Esophagus muscularis mucosa (tissue), 4 donors: ENCODE measurements at regions not wholly inside any gene's neighbourhood (a gene's known extent, or its start where the extent isn't known, plus 50 kb on each side); places are given as distances from the start of the nearest gene placed in this dataset.

ENCODE experiments used
- DNase-seq: peaks from one replicate; pipeline ENCODE4 v3.0.0-alpha.2; 2017; ENCODE audit errors: extremely low spot score
- H3K27ac ChIP-seq, 4 donors: fragments of 200-600 bp; sonication (generic); replicated peaks in 1 of 4; 1 replicate in 3 of 4; 2 replicates in 1 of 4; pipeline ENCODE4 v1.5.1; 2016 to 2019; ENCODE audit warnings: mild to moderate bottlenecking in 1 of 4
- H3K27me3 ChIP-seq, 4 donors: fragments of 200-600 bp; sonication (generic); one replicate each; pipeline versions ENCODE4 v1.5.1 to v1.6.0; 2016 to 2019
- H3K36me3 ChIP-seq, 4 donors: fragments of 200-600 bp; sonication (generic); one replicate each; pipeline ENCODE4 v1.5.1; 2016 to 2019
- H3K4me1 ChIP-seq, 4 donors: fragments of 200-600 bp; sonication (generic); one replicate each; pipeline ENCODE4 v1.5.1; 2016 to 2019
- H3K4me3 ChIP-seq, 4 donors: fragments of 200-600 bp; sonication (generic); 1 replicate in 2 of 4; 2 replicates in 2 of 4; pipeline ENCODE4 v1.5.1; 2016 to 2019; ENCODE audit warnings: mild to moderate bottlenecking in 4 of 4, moderate library complexity in 1 of 4
- H3K9me3 ChIP-seq, 4 donors: fragments of 200-600 bp; sonication (generic); 1 replicate in 3 of 4; 2 replicates in 1 of 4; pipeline ENCODE4 v1.5.1; 2016 to 2019
- CTCF ChIP-seq, 3 experiments: fragments of 200-600 bp in 2 of 3; fragments of 450-650 bp in 1 of 3; sonication (generic) in 2 of 3; IDR thresholded peaks; one replicate each; pipeline ENCODE4 v1.5.1; 2017 to 2019; ENCODE audit warnings: antibody characterized with exemption in 3 of 3, mild to moderate bottlenecking in 2 of 3, moderate library complexity in 1 of 3
- EP300 ChIP-seq: sonication (generic); formaldehyde crosslinking; IDR thresholded peaks from one replicate; pipeline ENCODE4 v1.6.1; 2017; ENCODE audit warnings: antibody characterized with exemption
- POLR2A ChIP-seq: fragments of 450-650 bp; IDR thresholded peaks from one replicate; pipeline ENCODE4 v1.6.1; 2017; ENCODE audit warnings: antibody characterized with exemption, moderate library complexity, mild to moderate bottlenecking, low read depth
- POLR2AphosphoS5 ChIP-seq, 2 donors: sonication (generic); formaldehyde crosslinking; IDR thresholded peaks; one replicate each; pipeline ENCODE4 v1.6.1; 2017; ENCODE audit warnings: antibody characterized with exemption in 2 of 2
- WGBS: methylation state at CpG from one replicate; pipeline ENCODE4 v1.1.5; 2018; 5-methylcytosine and 5-hydroxymethylcytosine counted together
- intact Hi-C: fragments of 100-400 bp; cut with DNase I; formaldehyde crosslinking; loops from one replicate; pipeline ENCODE4 v1.15.1; 2023

- 82% methylated on average over 5 of the region's 5 CpGs for WGBS
- Histone ChIP-seq H3K36me3 (no peaks in the 10 kb centered on the region), H3K4me3 (no peak overlapping the region), H3K4me1 (no peaks in the 10 kb centered on the region), H3K27ac (no peak overlapping the region), H3K27me3 (no peaks in the 10 kb centered on the region), H3K9me3 (no peaks in the 10 kb centered on the region)
- DNase-seq: no peak
- TF ChIP-seq POLR2AphosphoS5 (IDR thresholded peaks at IDR 0.05) (no peak), EP300 (no peak), CTCF (IDR thresholded peaks at IDR 0.05) (no peak), POLR2A (no peak)
- intact Hi-C loops: no loop called here
Measured at GRCh38 chr5:63255594-63255993, 677.0 kb downstream of the LRRC70 start.

GRCh38 chr5:63250939-63251338, 672.3 kb downstream of the LRRC70 start:
- TF ChIP-seq EP300 (no peak), POLR2A (no peak), POLR2AphosphoS5 (IDR thresholded peaks at IDR 0.05) (no peak), CTCF (IDR thresholded peaks at IDR 0.05) (no peak)
- intact Hi-C loops: no loop called here
- Histone ChIP-seq H3K27ac (no peak overlapping the region), H3K9me3 (no peaks in the 10 kb centered on the region), H3K36me3 (no peaks in the 10 kb centered on the region), H3K27me3 (no peaks in the 10 kb centered on the region), H3K4me1 (no peaks in the 10 kb centered on the region), H3K4me3 (no peak overlapping the region)
- no peak for DNase-seq
- 92% methylated on average over 1 of the region's 1 CpG for WGBS

- DNase-seq: no peak
- Histone ChIP-seq H3K27me3 (no peaks in the 10 kb centered on the region), H3K9me3 (no peaks in the 10 kb centered on the region), H3K36me3 (no peaks in the 10 kb centered on the region), H3K4me3 (no peak overlapping the region), H3K27ac (no peak overlapping the region), H3K4me1 (no peaks in the 10 kb centered on the region)
- WGBS: 83% methylated on average over 2 of the region's 2 CpGs
- no peak for TF ChIP-seq POLR2A
- TF ChIP-seq POLR2AphosphoS5 (IDR thresholded peaks at IDR 0.05): no peak
- no peak for TF ChIP-seq EP300
- no peak for TF ChIP-seq CTCF (IDR thresholded peaks at IDR 0.05)
- intact Hi-C loops: no loop called here
Measured at GRCh38 chr5:63249960-63250359, 671.3 kb downstream of the LRRC70 start.

GRCh38 chr5:63247651-63248050, 669.0 kb downstream of the LRRC70 start:
- H3K36me3 ChIP-seq: no peaks in the 10 kb centered on the region
- H3K4me1 ChIP-seq: no peaks in the 10 kb centered on the region
- H3K27ac ChIP-seq: no peak overlapping the region
- H3K9me3 ChIP-seq: no peaks in the 10 kb centered on the region
- H3K27me3 ChIP-seq: no peaks in the 10 kb centered on the region
- H3K4me3 ChIP-seq: no peak overlapping the region
- intact Hi-C loops: no loop called here
- TF ChIP-seq POLR2AphosphoS5 (IDR thresholded peaks at IDR 0.05) (no peak), CTCF (IDR thresholded peaks at IDR 0.05) (no peak)
- WGBS: 61% methylated on average over 1 of the region's 1 CpG
- no peak for DNase-seq

GRCh38 chr5:63245271-63245670, 666.7 kb downstream of the LRRC70 start:
- TF ChIP-seq EP300 (no peak), CTCF (IDR thresholded peaks at IDR 0.05) (no peak), POLR2AphosphoS5 (IDR thresholded peaks at IDR 0.05) (no peak), POLR2A (no peak)
- no peaks in the 10 kb centered on the region for H3K36me3 ChIP-seq
- intact Hi-C loops: no loop called here
- no peaks in the 10 kb centered on the region for H3K4me1 ChIP-seq
- WGBS: 72% methylated on average over 1 of the region's 1 CpG
- DNase-seq: no peak
- H3K9me3 ChIP-seq: no peaks in the 10 kb centered on the region
- no peak overlapping the region for H3K27ac ChIP-seq
- no peaks in the 10 kb centered on the region for H3K27me3 ChIP-seq
- H3K4me3 ChIP-seq: no peak overlapping the region
